Naive thymus-derived CD4-positive, alpha-beta T cell (primary cell): ENCODE measurements at regions not wholly inside any gene's neighbourhood (a gene's known extent, or its start where the extent isn't known, plus 50 kb on each side); places are given as distances from the start of the nearest gene placed in this dataset.
"Not testable (repeated sequence)": the region's sequence is repeated elsewhere in the genome, so short reads cannot be mapped to it uniquely, and the experiment has no call there.

ENCODE experiments used
- ATAC-seq: fragments of 150-1000 bp; cut with Tn5 transposase; 2 replicates; pipeline ENCODE4 v1.10.0; 2021; ENCODE audit warnings: mild to moderate bottlenecking, moderate library complexity
- CTCF ChIA-PET: fragments of 350-600 bp; sonication (Branson Sonifier 250); formaldehyde crosslinking; loops from one replicate; lab custom pipeline; 2021; ENCODE audit warnings: antibody characterized with exemption; lab: Charles Lee
- POLR2A ChIA-PET: fragments of 350-600 bp; sonication (Branson Sonifier 250); formaldehyde crosslinking; loops from one replicate; lab custom pipeline; 2021; ENCODE audit warnings: antibody characterized with exemption, inconsistent platforms; lab: Charles Lee
- DNase-seq, 9 donors: peaks; one replicate each; pipeline versions ENCODE4 v3.0.0 to v3.0.0-alpha.2; 2020 to 2022; ENCODE audit warnings: mixed read lengths in 1 of 9
- H3K27ac ChIP-seq: one replicate; pipeline ENCODE4 v1.7.0; 2013; ENCODE audit warnings: mild to moderate bottlenecking, low read depth, low read length, moderate library complexity
- H3K27me3 ChIP-seq, 2 donors: one replicate each; pipeline ENCODE4 v1.7.0; 2013; ENCODE audit warnings: low read length in 2 of 2, mild to moderate bottlenecking in 2 of 2, moderate library complexity in 2 of 2; ENCODE audit not compliant: control insufficient read depth in 2 of 2, insufficient read depth in 2 of 2
- H3K36me3 ChIP-seq, 3 experiments: 1 replicate in 2 of 3; 2 replicates in 1 of 3; pipeline ENCODE4 v1.7.0; 2013; ENCODE audit warnings: low read length in 3 of 3, mild to moderate bottlenecking in 3 of 3, moderate library complexity in 1 of 3; ENCODE audit not compliant: insufficient read depth in 3 of 3, control insufficient read depth in 2 of 3
- H3K4me1 ChIP-seq, 2 donors: one replicate each; pipeline ENCODE4 v1.7.0; 2013; ENCODE audit warnings: low read length in 2 of 2, mild to moderate bottlenecking in 2 of 2, moderate library complexity in 1 of 2; ENCODE audit not compliant: control insufficient read depth in 2 of 2, insufficient read depth in 2 of 2
- H3K4me3 ChIP-seq: 2 replicates; pipeline ENCODE4 v1.7.0; 2013; ENCODE audit warnings: mild to moderate bottlenecking, low read length
- H3K9me3 ChIP-seq, 3 experiments: 1 replicate in 2 of 3; 2 replicates in 1 of 3; pipeline ENCODE4 v1.7.0; 2013; ENCODE audit warnings: low read length in 3 of 3; ENCODE audit not compliant: control insufficient read depth in 2 of 3
- H3K27ac Mint-ChIP-seq, 9 donors: one replicate each; pipeline ENCODE4 v1.8.0; 2020 to 2022; ENCODE audit warnings: mixed read lengths in 9 of 9, mild to moderate bottlenecking in 8 of 9, moderate library complexity in 5 of 9, inconsistent platforms in 2 of 9
- H3K27me3 Mint-ChIP-seq, 5 donors: one replicate each; pipeline ENCODE4 v1.8.0; 2021 to 2022; ENCODE audit warnings: mixed read lengths in 5 of 5, mild to moderate bottlenecking in 1 of 5
- H3K36me3 Mint-ChIP-seq, 5 donors: one replicate each; pipeline ENCODE4 v1.8.0; 2020 to 2022; ENCODE audit warnings: mixed read lengths in 5 of 5, mild to moderate bottlenecking in 3 of 5, inconsistent platforms in 1 of 5
- H3K4me1 Mint-ChIP-seq, 7 donors: one replicate each; pipeline ENCODE4 v1.8.0; 2020 to 2022; ENCODE audit warnings: mixed read lengths in 7 of 7, mild to moderate bottlenecking in 3 of 7, inconsistent platforms in 1 of 7
- H3K4me3 Mint-ChIP-seq, 10 donors: one replicate each; pipeline ENCODE4 v1.8.0; 2020 to 2022; ENCODE audit warnings: mild to moderate bottlenecking in 10 of 10, mixed read lengths in 10 of 10, moderate library complexity in 6 of 10, inconsistent platforms in 2 of 10
- H3K9me3 Mint-ChIP-seq, 11 donors: one replicate each; pipeline ENCODE4 v1.8.0; 2020 to 2022; ENCODE audit warnings: mixed read lengths in 11 of 11, mild to moderate bottlenecking in 4 of 11, inconsistent platforms in 1 of 11, moderate library complexity in 1 of 11
- intact Hi-C, 2 donors: fragments of 100-400 bp; cut with micrococcal nuclease; formaldehyde crosslinking; loops; one replicate each; pipeline ENCODE4 v1.15.1; 2023

- intact Hi-C loops, H3K9me3 ChIP-seq, H3K4me1 ChIP-seq, H3K4me3 ChIP-seq, POLR2A ChIA-PET, H3K27ac ChIP-seq, CTCF ChIA-PET, H3K36me3 Mint-ChIP-seq, H3K4me3 Mint-ChIP-seq, DNase-seq, H3K27me3 Mint-ChIP-seq, H3K36me3 ChIP-seq, H3K9me3 Mint-ChIP-seq, ATAC-seq, H3K4me1 Mint-ChIP-seq, H3K27me3 ChIP-seq, H3K27ac Mint-ChIP-seq: not testable (repeated sequence)
Measured at GRCh38 chr2:91521944-91522343, 2830.5 kb downstream of the RPIA start.

GRCh38 chr2:91522877-91523276 is 2831.4 kb downstream of the RPIA start:
- H3K36me3 ChIP-seq, H3K4me3 Mint-ChIP-seq, POLR2A ChIA-PET, H3K4me3 ChIP-seq, H3K27me3 Mint-ChIP-seq, H3K27ac Mint-ChIP-seq, ATAC-seq, H3K27me3 ChIP-seq, H3K9me3 ChIP-seq, DNase-seq, H3K27ac ChIP-seq, H3K4me1 Mint-ChIP-seq, H3K9me3 Mint-ChIP-seq, H3K4me1 ChIP-seq, CTCF ChIA-PET, H3K36me3 Mint-ChIP-seq, intact Hi-C loops: not testable (repeated sequence)

DNA sequence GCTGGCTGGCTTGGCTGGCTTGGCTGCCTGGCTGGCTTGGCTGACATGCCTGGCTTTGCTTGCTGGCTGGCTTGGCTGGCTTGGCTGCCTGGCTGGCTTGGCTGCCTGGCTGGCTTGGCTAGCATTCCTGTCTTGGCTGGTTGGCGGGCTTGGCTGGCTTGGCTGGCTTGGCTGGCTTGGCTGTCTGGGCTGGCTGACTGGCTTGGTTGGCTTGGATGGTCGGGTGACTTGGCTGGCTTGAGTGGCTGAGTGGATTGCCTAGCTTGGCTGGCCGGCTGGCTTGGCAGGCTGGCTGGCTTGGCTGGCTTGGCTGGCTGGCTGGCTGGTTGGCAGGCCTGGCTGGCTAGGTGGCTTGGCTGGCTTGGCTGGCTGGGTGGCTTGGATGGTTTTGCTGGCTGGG is 2832.3 kb downstream of the RPIA start:
- CTCF ChIA-PET, H3K9me3 Mint-ChIP-seq, H3K36me3 Mint-ChIP-seq, H3K4me3 ChIP-seq, ATAC-seq, intact Hi-C loops, H3K27ac Mint-ChIP-seq, H3K9me3 ChIP-seq, H3K27me3 ChIP-seq, H3K36me3 ChIP-seq, H3K27ac ChIP-seq, DNase-seq, H3K27me3 Mint-ChIP-seq, H3K4me1 ChIP-seq, POLR2A ChIA-PET, H3K4me3 Mint-ChIP-seq, H3K4me1 Mint-ChIP-seq: not testable (repeated sequence)

GRCh38 chr2:91525587-91525986 is 2834.1 kb downstream of the RPIA start:
- not testable (repeated sequence) for H3K4me1 ChIP-seq, ATAC-seq, DNase-seq

GRCh38 chr2:91526083-91526482 is 2834.6 kb downstream of the RPIA start:
- H3K36me3 Mint-ChIP-seq, H3K4me3 Mint-ChIP-seq, H3K27me3 ChIP-seq, ATAC-seq, H3K4me1 ChIP-seq, H3K27me3 Mint-ChIP-seq, POLR2A ChIA-PET, H3K27ac Mint-ChIP-seq, H3K4me1 Mint-ChIP-seq, H3K9me3 ChIP-seq, intact Hi-C loops, H3K4me3 ChIP-seq, DNase-seq, H3K36me3 ChIP-seq, CTCF ChIA-PET, H3K27ac ChIP-seq, H3K9me3 Mint-ChIP-seq: not testable (repeated sequence)

More at GRCh38 chr2:91525587-91525986, 2834.1 kb downstream of the RPIA start:
- H3K27ac ChIP-seq, intact Hi-C loops, H3K4me3 ChIP-seq, H3K27ac Mint-ChIP-seq, H3K9me3 Mint-ChIP-seq, H3K4me3 Mint-ChIP-seq, H3K27me3 ChIP-seq, H3K9me3 ChIP-seq, CTCF ChIA-PET, H3K36me3 Mint-ChIP-seq, H3K36me3 ChIP-seq, POLR2A ChIA-PET, H3K27me3 Mint-ChIP-seq, H3K4me1 Mint-ChIP-seq: not testable (repeated sequence)

GRCh38 chr2:91527056-91527455 is 2835.6 kb downstream of the RPIA start:
- DNase-seq, H3K4me1 Mint-ChIP-seq, H3K36me3 Mint-ChIP-seq, H3K27ac Mint-ChIP-seq, H3K4me3 Mint-ChIP-seq, H3K4me3 ChIP-seq, H3K27me3 Mint-ChIP-seq, H3K27ac ChIP-seq, H3K4me1 ChIP-seq, H3K36me3 ChIP-seq, H3K27me3 ChIP-seq, H3K9me3 Mint-ChIP-seq, intact Hi-C loops, ATAC-seq, H3K9me3 ChIP-seq, CTCF ChIA-PET, POLR2A ChIA-PET: not testable (repeated sequence)

- intact Hi-C loops, H3K27me3 ChIP-seq, H3K27me3 Mint-ChIP-seq, H3K4me1 Mint-ChIP-seq, H3K4me1 ChIP-seq, H3K9me3 Mint-ChIP-seq, H3K36me3 ChIP-seq, CTCF ChIA-PET, H3K27ac ChIP-seq, H3K36me3 Mint-ChIP-seq, H3K4me3 ChIP-seq, H3K4me3 Mint-ChIP-seq, ATAC-seq, DNase-seq, H3K27ac Mint-ChIP-seq, H3K9me3 ChIP-seq, POLR2A ChIA-PET: not testable (repeated sequence)
Measured at GRCh38 chr2:91527491-91528031, 2836.1 kb downstream of the RPIA start.
